GM12891 (cell line): ENCODE measurements at regions not wholly inside any gene's neighbourhood (a gene's known extent, or its start where the extent isn't known, plus 50 kb on each side); places are given as distances from the start of the nearest gene placed in this dataset.

ENCODE experiments used
- POLR2A ChIP-seq: IDR thresholded peaks from 2 replicates; pipeline ENCODE4 v1.6.1; 2011; ENCODE audit warnings: low read depth, low read length, control low read depth
- POLR2AphosphoS5 ChIP-seq: IDR thresholded peaks from 2 replicates; pipeline ENCODE4 v1.6.1; 2011; ENCODE audit warnings: low read depth, low read length, control low read depth
- POU2F2 ChIP-seq: IDR thresholded peaks from 2 replicates; pipeline ENCODE4 v1.6.1; 2011; ENCODE audit warnings: low read depth, mild to moderate bottlenecking, control low read depth, low read length, moderate library complexity
- TAF1 ChIP-seq: IDR thresholded peaks from 2 replicates; pipeline ENCODE4 v1.6.1; 2011; ENCODE audit warnings: low read depth, low read length, control low read depth

DNA sequence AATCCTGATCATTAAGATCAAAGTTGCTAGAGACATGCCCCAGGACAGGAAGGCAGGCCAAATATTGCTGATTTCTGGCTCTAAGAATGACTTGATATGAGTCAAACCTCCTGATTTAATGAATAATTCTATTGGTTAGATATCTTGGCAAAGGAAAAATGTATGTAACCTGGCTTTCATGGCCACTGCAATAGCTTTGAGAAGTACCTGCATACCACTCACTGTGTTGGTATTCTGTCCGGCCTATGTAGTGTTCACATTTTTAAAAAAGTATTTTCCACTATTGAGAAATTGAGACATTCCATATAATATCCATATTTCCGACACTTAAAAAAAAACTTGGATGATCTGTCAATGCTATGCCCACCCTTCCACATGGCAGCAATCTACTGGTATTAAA is 283.1 kb upstream of the SOX5 start:
- TF ChIP-seq POLR2A (no peak), TAF1 (no peak), POLR2AphosphoS5 (no peak), POU2F2 (no peak)
